Myocyte (in vitro differentiated cells): ENCODE measurements at regions not wholly inside any gene's neighbourhood (a gene's known extent, or its start where the extent isn't known, plus 50 kb on each side); places are given as distances from the start of the nearest gene placed in this dataset.
A peak's percentile ranks its signal among the peaks of the same experiment; 100 is the strongest.

Experiments used
- DNase-seq: peaks from one replicate; pipeline ENCODE4 v3.0.0-alpha.2; 2012; ENCODE audit warnings: low read depth

- DNase-seq, result peak; percentile 22
Observed at GRCh38 chr10:81019029-81019890, 481.6 kb downstream of the SH2D4B start.

GRCh38 chr10:81021428-81022129 lies 483.9 kb downstream of the SH2D4B start:
- DNase-seq, result no peak

- DNase-seq, result no peak
Observed at GRCh38 chr10:81026591-81026990, 488.9 kb downstream of the SH2D4B start.

GRCh38 chr10:81027223-81027622 lies 489.5 kb downstream of the SH2D4B start:
- no peak for DNase-seq

- DNase-seq, result no peak
Observed at GRCh38 chr10:81027706-81028105, 490.0 kb downstream of the SH2D4B start.

GRCh38 chr10:81031774-81032173 lies 494.1 kb downstream of the SH2D4B start:
- DNase-seq, result no peak

GRCh38 chr10:81034383-81034782 lies 496.7 kb downstream of the SH2D4B start:
- no peak for DNase-seq

- DNase-seq, result no peak
Observed at GRCh38 chr10:81036257-81036656, 498.6 kb downstream of the SH2D4B start.

GRCh38 chr10:81040031-81040430 lies 502.3 kb downstream of the SH2D4B start:
- DNase-seq, result no peak

- DNase-seq, result no peak
Observed at GRCh38 chr10:81040940-81041339, 503.2 kb downstream of the SH2D4B start.

GRCh38 chr10:81042647-81043046 lies 504.9 kb downstream of the SH2D4B start:
- DNase-seq, result no peak

- no peak for DNase-seq
Observed at GRCh38 chr10:81065474-81065873, 527.8 kb downstream of the SH2D4B start.

GRCh38 chr10:81068460-81068859 lies 530.8 kb downstream of the SH2D4B start:
- DNase-seq, result no peak

- DNase-seq, result no peak
Observed at GRCh38 chr10:81071087-81071796, 533.5 kb downstream of the SH2D4B start.

- DNase-seq, result no peak
Observed at GRCh38 chr10:81073155-81073554, 535.5 kb downstream of the SH2D4B start.

GRCh38 chr10:81081887-81082620 lies 544.4 kb downstream of the SH2D4B start:
- no peak for DNase-seq

GRCh38 chr10:81082621-81083376 lies 545.1 kb downstream of the SH2D4B start:
- no peak for DNase-seq

- no peak for DNase-seq
Observed at GRCh38 chr10:81093056-81093455, 555.4 kb downstream of the SH2D4B start.

- DNase-seq, result no peak
Observed at GRCh38 chr10:81095238-81095637, 557.5 kb downstream of the SH2D4B start.

- no peak for DNase-seq
Observed at GRCh38 chr10:81096558-81096957, 558.9 kb downstream of the SH2D4B start.

GRCh38 chr10:81101062-81101461 lies 563.4 kb downstream of the SH2D4B start:
- DNase-seq, result no peak
